H1 (cell line): ENCODE measurements at regions not wholly inside any gene's neighbourhood (a gene's known extent, or its start where the extent isn't known, plus 50 kb on each side); places are given as distances from the start of the nearest gene placed in this dataset.

Experiments used
- CBX8 ChIP-seq: fragments of 300-800, 300-1000 bp; sonication (generic); IDR thresholded peaks from 2 replicates; pipeline ENCODE4 v1.7.1; 2016; ENCODE audit warnings: low read depth, low read length, borderline replicate concordance
- CEBPB ChIP-seq: IDR thresholded peaks from 2 replicates; pipeline ENCODE4 v1.6.1; 2012; ENCODE audit warnings: low read depth, low read length
- NANOG ChIP-seq: IDR thresholded peaks from 2 replicates; pipeline ENCODE4 v1.6.1; 2011; ENCODE audit warnings: low read length, low read depth, mild to moderate bottlenecking, inconsistent platforms; ENCODE audit not compliant: insufficient read depth, poor library complexity, severe bottlenecking
- TEAD4 ChIP-seq: IDR thresholded peaks from 2 replicates; pipeline ENCODE4 v1.6.1; 2012; ENCODE audit warnings: low read depth, low read length, inconsistent platforms, mixed read lengths

DNA sequence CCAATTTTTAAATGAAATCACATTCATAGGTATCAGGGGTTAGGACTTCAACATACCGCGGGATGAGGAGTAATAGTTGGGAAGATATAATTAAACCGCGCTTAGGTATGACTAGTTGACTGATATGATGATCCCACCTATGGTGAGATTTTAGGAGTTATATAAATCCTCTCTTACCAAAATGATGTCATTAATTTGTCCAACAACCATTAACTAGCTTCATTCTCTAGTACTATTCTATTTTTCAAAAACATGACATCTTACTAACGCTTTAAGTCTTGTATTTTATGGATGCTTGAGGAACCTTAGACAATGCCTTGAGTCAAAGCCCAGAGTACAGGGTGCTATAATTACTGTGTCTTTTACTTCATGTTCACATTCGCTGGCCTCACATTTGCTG, 59.6 kb upstream of the PIK3R1 start (continued):
- no peak for TF ChIP-seq NANOG
- TF ChIP-seq CEBPB: no peak
- no peak for TF ChIP-seq CBX8
- TF ChIP-seq TEAD4: no peak
